Mesendoderm (in vitro differentiated cells): ENCODE measurements at regions not wholly inside any gene's neighbourhood (a gene's known extent, or its start where the extent isn't known, plus 50 kb on each side); places are given as distances from the start of the nearest gene placed in this dataset.

Source experiments
- DNase-seq: peaks from one replicate; pipeline ENCODE4 v3.0.0; 2013
- H2AK5ac ChIP-seq: 2 replicates; pipeline ENCODE4 v1.6.1; 2013; ENCODE audit warnings: low read length, inconsistent platforms
- H2BK120ac ChIP-seq: 2 replicates; pipeline ENCODE4 v1.6.1; 2013; ENCODE audit warnings: low read depth, mild to moderate bottlenecking, low read length, moderate library complexity, mixed read lengths
- H2BK15ac ChIP-seq: replicated peaks from 2 replicates; pipeline ENCODE4 v1.6.1; 2013; ENCODE audit warnings: low read depth, mild to moderate bottlenecking, moderate library complexity
- H2BK5ac ChIP-seq: 2 replicates; pipeline ENCODE4 v1.6.1; 2013; ENCODE audit warnings: low read length, inconsistent platforms
- H3K18ac ChIP-seq: 2 replicates; pipeline ENCODE4 v1.6.1; 2013; ENCODE audit warnings: mild to moderate bottlenecking, low read length, mixed read lengths
- H3K23ac ChIP-seq: one replicate; pipeline ENCODE4 v1.6.1; 2013; ENCODE audit warnings: low read length
- H3K27ac ChIP-seq: 2 replicates; pipeline ENCODE4 v1.5.1; 2013; ENCODE audit warnings: low read depth, mild to moderate bottlenecking, inconsistent platforms, low read length, moderate library complexity
- H3K27me3 ChIP-seq: 2 replicates; pipeline ENCODE4 v1.6.1; 2013; ENCODE audit warnings: low read length, control low read depth, mild to moderate bottlenecking, inconsistent platforms; ENCODE audit not compliant: insufficient read depth, poor library complexity
- H3K36me3 ChIP-seq: 2 replicates; pipeline ENCODE4 v1.6.1; 2013; ENCODE audit warnings: low read length, inconsistent platforms; ENCODE audit not compliant: control insufficient read depth, insufficient read depth
- H3K4ac ChIP-seq: one replicate; pipeline ENCODE4 v1.6.1; 2013; ENCODE audit warnings: low read depth, mild to moderate bottlenecking, low read length, moderate library complexity
- H3K4me1 ChIP-seq: 2 replicates; pipeline ENCODE4 v1.6.1; 2013; ENCODE audit warnings: low read depth, low read length, inconsistent platforms; ENCODE audit not compliant: control insufficient read depth
- H3K4me2 ChIP-seq: 2 replicates; pipeline ENCODE4 v1.6.1; 2013; ENCODE audit warnings: low read length
- H3K4me3 ChIP-seq: 2 replicates; pipeline ENCODE4 v1.5.1; 2013; ENCODE audit warnings: mild to moderate bottlenecking, low read length
- H3K56ac ChIP-seq: one replicate; pipeline ENCODE4 v1.6.1; 2013; ENCODE audit warnings: low read length
- H3K79me1 ChIP-seq: 2 replicates; pipeline ENCODE4 v1.6.1; 2013; ENCODE audit warnings: low read length, inconsistent platforms
- H3K79me2 ChIP-seq: 2 replicates; pipeline ENCODE4 v1.6.1; 2013; ENCODE audit warnings: mild to moderate bottlenecking, low read length; ENCODE audit not compliant: control insufficient read depth, insufficient read depth
- H3K9ac ChIP-seq: 2 replicates; pipeline ENCODE4 v1.6.1; 2013; ENCODE audit warnings: low read length, inconsistent platforms
- H4K5ac ChIP-seq: one replicate; pipeline ENCODE4 v1.6.1; 2013; ENCODE audit warnings: low read length
- H4K8ac ChIP-seq: one replicate; pipeline ENCODE4 v1.6.1; 2013; ENCODE audit warnings: low read depth, mild to moderate bottlenecking, control low read depth, low read length, moderate library complexity
- WGBS: extraction: QIAGEN DNeasy Blood & Tissue Kit; methylation state at CpG from one replicate; pipeline ENCODE4 v1.1.7; 2013; ENCODE audit warnings: low lambda C conversion rate, missing lambda C conversion rate; ENCODE audit not compliant: insufficient coverage; ENCODE audit errors: extremely low coverage; 5-methylcytosine and 5-hydroxymethylcytosine counted together

GRCh38 chr2:151070253-151070652, 191.4 kb downstream of the RBM43 start:
- H3K18ac ChIP-seq, result no peak overlapping the region
- no peaks in the 10 kb centered on the region for H3K4me1 ChIP-seq
- no CpG with 5 or more reads among the region's 1 CpG for WGBS
- no peak overlapping the region for H2BK15ac ChIP-seq
- H3K27ac ChIP-seq, result no peak overlapping the region
- no peak overlapping the region for H3K9ac ChIP-seq
- H3K27me3 ChIP-seq, result no peaks in the 10 kb centered on the region
- H3K23ac ChIP-seq, result no peak overlapping the region
- no peaks in the 10 kb centered on the region for H3K79me1 ChIP-seq
- H3K4me3 ChIP-seq, result no peak overlapping the region
- H3K4me2 ChIP-seq, result no peak overlapping the region
- H3K36me3 ChIP-seq, result no peaks in the 10 kb centered on the region
- H2BK5ac ChIP-seq, result no peak overlapping the region
- DNase-seq, result peak; percentile 57
- no peaks in the 10 kb centered on the region for H3K79me2 ChIP-seq
- H2BK120ac ChIP-seq, result no peak overlapping the region
- no peak overlapping the region for H2AK5ac ChIP-seq
- H4K8ac ChIP-seq, result no peak overlapping the region
- no peak overlapping the region for H4K5ac ChIP-seq
- no peak overlapping the region for H3K4ac ChIP-seq
- H3K56ac ChIP-seq, result no peak overlapping the region

GRCh38 chr2:151067658-151068369, 193.8 kb downstream of the RBM43 start:
- Histone ChIP-seq H2AK5ac (no peak overlapping the region), H3K4ac (no peak overlapping the region), H3K79me2 (no peaks in the 10 kb centered on the region), H2BK120ac (no peak overlapping the region), H2BK5ac (no peak overlapping the region), H4K8ac (no peak overlapping the region), H3K18ac (no peak overlapping the region), H3K36me3 (no peaks in the 10 kb centered on the region), H3K27ac (no peak overlapping the region), H3K9ac (no peak overlapping the region), H3K79me1 (no peaks in the 10 kb centered on the region), H3K4me1 (no peaks in the 10 kb centered on the region), H2BK15ac (no peak overlapping the region), H3K4me2 (no peak overlapping the region), H4K5ac (no peak overlapping the region), H3K23ac (no peak overlapping the region), H3K27me3 (no peaks in the 10 kb centered on the region), H3K56ac (no peak overlapping the region), H3K4me3 (no peak overlapping the region)
- WGBS, result no CpG with 5 or more reads among the region's 8 CpGs
- no peak for DNase-seq

GRCh38 chr2:151063271-151063670, 198.4 kb downstream of the RBM43 start:
- DNase-seq, result peak; percentile 97
- no CpG with 5 or more reads among the region's 3 CpGs for WGBS

GRCh38 chr2:151060287-151060686, 201.4 kb downstream of the RBM43 start:
- no CpG with 5 or more reads among the region's 2 CpGs for WGBS
- H3K27ac ChIP-seq, result peak overlapping the region; percentile 9
- H3K36me3 ChIP-seq, result no peaks in the 10 kb centered on the region
- no peaks in the 10 kb centered on the region for H3K79me2 ChIP-seq
- H3K79me1 ChIP-seq, result no peaks in the 10 kb centered on the region
- no peak overlapping the region for H2BK120ac ChIP-seq
- no peak overlapping the region for H3K56ac ChIP-seq
- peak; percentile 81 for DNase-seq
- no peak overlapping the region for H3K4me3 ChIP-seq
- no peaks in the 10 kb centered on the region for H3K27me3 ChIP-seq
- no peak overlapping the region for H2AK5ac ChIP-seq
- no peak overlapping the region for H3K4ac ChIP-seq
- no peak overlapping the region for H4K8ac ChIP-seq
- no peak overlapping the region for H3K23ac ChIP-seq
- no peak overlapping the region for H3K9ac ChIP-seq
- no peaks in the 10 kb centered on the region for H3K4me1 ChIP-seq
- H4K5ac ChIP-seq, result no peak overlapping the region
- peak overlapping the region; percentile 48 for H2BK5ac ChIP-seq
- H2BK15ac ChIP-seq, result no peak overlapping the region
- H3K18ac ChIP-seq, result no peak overlapping the region
- no peak overlapping the region for H3K4me2 ChIP-seq

More at GRCh38 chr2:151063271-151063670, 198.4 kb downstream of the RBM43 start:
- Histone ChIP-seq H3K27me3 (no peaks in the 10 kb centered on the region), H3K27ac (no peak overlapping the region), H3K56ac (no peak overlapping the region), H2BK5ac (no peak overlapping the region), H2AK5ac (no peak overlapping the region), H4K5ac (no peak overlapping the region), H3K4ac (no peak overlapping the region), H3K79me2 (no peaks in the 10 kb centered on the region), H3K4me3 (no peak overlapping the region), H4K8ac (no peak overlapping the region), H3K36me3 (no peaks in the 10 kb centered on the region), H3K4me2 (no peak overlapping the region), H3K9ac (no peak overlapping the region), H2BK120ac (no peak overlapping the region), H3K23ac (no peak overlapping the region), H2BK15ac (no peak overlapping the region), H3K79me1 (no peaks in the 10 kb centered on the region), H3K4me1 (no peaks in the 10 kb centered on the region), H3K18ac (no peak overlapping the region)

GRCh38 chr2:151056870-151057269, 204.8 kb downstream of the RBM43 start:
- 100% methylated on average over 1 of the region's 1 CpG for WGBS

GRCh38 chr2:151053661-151053990, 208.0 kb downstream of the RBM43 start:
- Histone ChIP-seq H4K5ac (no peak overlapping the region), H3K9ac (no peak overlapping the region), H2BK5ac (no peak overlapping the region), H4K8ac (no peak overlapping the region), H3K4me2 (no peak overlapping the region), H3K4ac (no peak overlapping the region), H3K79me2 (no peaks in the 10 kb centered on the region), H2AK5ac (no peak overlapping the region), H3K27ac (no peak overlapping the region), H3K18ac (no peak overlapping the region), H3K79me1 (no peaks in the 10 kb centered on the region), H2BK15ac (no peak overlapping the region), H3K27me3 (no peaks in the 10 kb centered on the region), H3K4me3 (no peak overlapping the region), H3K4me1 (no peaks in the 10 kb centered on the region), H2BK120ac (no peak overlapping the region), H3K56ac (no peak overlapping the region), H3K36me3 (no peaks in the 10 kb centered on the region), H3K23ac (no peak overlapping the region)
- no CpG with 5 or more reads among the region's 1 CpG for WGBS
- DNase-seq, result no peak

More at GRCh38 chr2:151056870-151057269, 204.8 kb downstream of the RBM43 start:
- Histone ChIP-seq H4K8ac (no peak overlapping the region), H3K56ac (no peak overlapping the region), H3K79me2 (no peaks in the 10 kb centered on the region), H2AK5ac (no peak overlapping the region), H2BK15ac (no peak overlapping the region), H3K4me1 (no peaks in the 10 kb centered on the region), H3K4me3 (no peak overlapping the region), H3K23ac (no peak overlapping the region), H3K9ac (no peak overlapping the region), H4K5ac (no peak overlapping the region), H3K36me3 (no peaks in the 10 kb centered on the region), H3K27me3 (no peaks in the 10 kb centered on the region), H2BK5ac (no peak overlapping the region), H2BK120ac (no peak overlapping the region), H3K4ac (no peak overlapping the region), H3K27ac (no peak overlapping the region), H3K4me2 (no peak overlapping the region), H3K79me1 (no peaks in the 10 kb centered on the region), H3K18ac (no peak overlapping the region)
- DNase-seq, result no peak
